HG02588 (cell line): ENCODE measurements at regions not wholly inside any gene's neighbourhood (a gene's known extent, or its start where the extent isn't known, plus 50 kb on each side); places are given as distances from the start of the nearest gene placed in this dataset.

Source experiments
- ATAC-seq: cut with Tn5 transposase; IDR thresholded peaks from one replicate; pipeline ENCODE4 v1.9.1; 2021; ENCODE audit warnings: mild to moderate bottlenecking, moderate library complexity; ENCODE audit not compliant: unreplicated experiment

- ATAC-seq = no peak
Observed at GRCh38 chr5:128667152-128667551, 129.1 kb upstream of the FBN2 start.

GRCh38 chr5:128667751-128668150 is 129.7 kb upstream of the FBN2 start:
- no peak for ATAC-seq

GRCh38 chr5:128668921-128669320 is 130.9 kb upstream of the FBN2 start:
- ATAC-seq = no peak

GRCh38 chr5:128669803-128670202 is 131.8 kb upstream of the FBN2 start:
- no peak for ATAC-seq

DNA sequence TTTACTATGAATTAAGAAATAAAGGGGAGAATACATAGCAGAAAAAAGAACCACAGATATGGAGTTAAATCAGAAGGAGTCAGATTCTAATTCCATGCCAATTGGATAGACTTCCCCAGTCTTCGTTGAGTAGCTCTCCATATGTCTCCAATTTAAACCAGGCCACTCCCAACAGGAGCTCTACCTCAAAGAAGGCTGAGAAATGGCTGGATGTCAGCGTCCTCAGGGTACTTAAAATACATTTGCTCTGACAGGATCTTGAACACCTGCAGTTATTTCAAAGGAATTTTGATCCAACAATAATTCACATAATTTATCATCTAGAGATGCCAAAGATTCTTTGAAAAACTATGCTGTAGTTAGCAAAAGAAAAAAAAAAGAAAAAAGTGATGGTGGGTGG is 133.9 kb upstream of the FBN2 start:
- ATAC-seq = no peak

GRCh38 chr5:128673000-128673399 is 135.0 kb upstream of the FBN2 start:
- ATAC-seq = no peak

GRCh38 chr5:128673411-128673957 is 135.4 kb upstream of the FBN2 start:
- ATAC-seq = no peak

DNA sequence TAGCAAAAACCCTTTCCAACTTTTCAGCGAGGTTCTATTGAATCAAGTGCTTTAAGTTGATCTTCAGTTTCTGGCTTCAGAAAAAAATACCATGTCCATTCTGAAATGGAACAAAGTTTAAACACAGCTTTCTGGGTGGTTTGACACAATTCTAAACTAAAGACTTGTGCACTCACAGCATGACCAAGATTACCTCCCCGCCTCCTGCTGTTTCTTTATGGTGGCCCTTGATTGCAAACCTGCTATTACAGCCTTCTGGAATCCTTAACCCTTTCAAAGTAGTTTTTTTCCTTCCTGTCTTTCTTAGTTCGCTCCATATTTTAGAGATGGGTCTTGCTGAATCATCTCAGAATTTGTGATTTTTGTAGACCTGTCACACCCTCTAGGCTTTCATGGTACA is 135.9 kb upstream of the FBN2 start:
- no peak for ATAC-seq

- ATAC-seq = peak; percentile 89
Observed at GRCh38 chr5:128674837-128675446, 136.9 kb upstream of the FBN2 start.

GRCh38 chr5:128681096-128681495 is 143.1 kb upstream of the FBN2 start:
- ATAC-seq = no peak

DNA sequence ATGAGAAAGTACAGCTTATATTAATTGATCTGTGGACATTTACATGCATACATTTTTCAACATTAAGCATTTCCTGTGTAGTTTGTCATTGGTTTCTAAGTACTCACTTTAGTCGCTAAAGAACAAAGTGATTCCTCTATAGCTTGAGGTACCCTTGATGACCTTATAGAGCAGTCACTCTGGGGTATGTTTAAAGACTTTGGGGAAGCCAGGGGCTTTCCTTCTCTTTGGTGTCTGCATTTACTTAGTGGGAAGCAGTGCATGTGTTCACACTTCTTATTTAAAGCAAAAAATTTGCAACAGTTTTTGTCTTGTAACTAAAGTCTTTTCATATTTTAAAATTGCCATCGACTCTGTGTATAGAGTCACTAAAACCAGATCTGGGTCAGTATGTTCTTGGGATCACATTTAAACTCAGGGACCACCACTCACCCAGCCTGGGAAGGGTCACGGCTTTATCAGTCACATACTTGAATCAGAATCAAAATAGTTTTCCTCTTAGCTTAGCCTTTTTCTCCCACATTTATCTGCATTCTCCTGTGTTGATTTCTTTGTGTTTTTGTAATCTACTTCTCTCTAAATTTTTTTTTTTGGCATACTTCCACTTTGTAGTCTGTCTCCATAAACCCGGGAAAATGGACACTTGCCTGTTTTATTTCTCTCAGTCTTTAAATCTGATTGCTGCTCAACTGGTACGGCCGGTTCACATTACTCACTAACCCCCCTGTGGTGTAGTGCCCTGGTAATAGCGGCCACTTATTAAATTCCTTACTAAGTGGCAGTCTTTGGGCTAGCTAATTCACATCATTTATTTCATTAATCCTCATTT is 143.9 kb upstream of the FBN2 start:
- ATAC-seq = no peak

DNA sequence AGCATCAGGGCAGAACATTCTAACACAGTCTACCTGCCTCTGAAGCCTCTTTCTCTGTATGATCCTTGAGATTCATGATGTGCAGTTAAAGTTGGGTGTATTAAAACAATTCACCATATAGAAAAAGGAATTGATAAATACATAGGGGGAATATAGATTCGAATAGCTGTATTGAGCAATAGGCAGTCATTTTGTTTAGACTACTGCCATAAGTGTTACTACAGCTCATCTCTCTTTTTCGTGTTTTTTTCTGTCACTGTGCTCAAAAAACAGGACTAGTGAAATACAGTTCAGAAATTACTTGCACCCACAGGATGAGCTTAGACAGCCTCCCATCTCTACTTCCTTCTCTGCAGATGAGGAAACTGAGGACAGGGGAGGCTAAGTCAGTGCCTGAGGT is 144.6 kb upstream of the FBN2 start:
- ATAC-seq = no peak

DNA sequence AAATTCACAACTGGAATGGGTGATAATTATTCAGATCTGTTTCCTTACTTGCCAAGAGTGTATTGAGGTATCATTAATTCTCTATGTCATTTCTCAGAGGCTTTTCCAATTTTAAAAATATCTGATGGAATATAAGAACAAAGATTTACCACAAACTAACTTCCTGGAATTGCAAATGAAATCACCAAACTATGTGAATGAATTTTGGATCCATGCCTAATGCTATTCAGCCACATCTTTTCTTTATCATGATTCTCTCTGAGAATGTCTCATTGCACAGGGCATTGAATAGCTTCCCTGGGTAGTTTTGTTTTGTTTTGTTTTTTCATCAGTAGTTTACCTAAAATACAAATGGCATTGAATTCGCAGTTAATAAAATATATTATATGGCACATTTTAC is 146.9 kb upstream of the FBN2 start:
- ATAC-seq = no peak

- no peak for ATAC-seq
Observed at GRCh38 chr5:128687930-128688329, 149.9 kb upstream of the FBN2 start.

DNA sequence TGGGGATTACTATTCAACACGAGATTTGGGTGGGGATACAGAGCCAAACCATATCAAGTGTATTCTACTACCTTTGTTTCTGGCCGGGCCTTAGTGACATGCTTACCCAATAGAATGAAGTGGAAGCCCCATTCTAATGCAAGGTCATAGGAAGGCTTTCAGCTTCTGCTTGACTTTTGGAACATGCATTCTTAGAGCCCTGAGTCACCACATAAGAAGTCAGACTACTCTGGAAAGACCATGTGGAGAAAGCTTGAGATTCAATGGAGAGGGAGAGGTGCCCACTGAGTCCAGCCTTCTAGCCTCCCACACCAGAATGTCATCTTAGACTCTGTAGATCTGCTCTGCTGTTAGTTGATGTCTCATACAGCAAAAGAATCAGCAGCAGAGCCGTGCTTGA is 155.7 kb upstream of the FBN2 start:
- ATAC-seq = no peak

DNA sequence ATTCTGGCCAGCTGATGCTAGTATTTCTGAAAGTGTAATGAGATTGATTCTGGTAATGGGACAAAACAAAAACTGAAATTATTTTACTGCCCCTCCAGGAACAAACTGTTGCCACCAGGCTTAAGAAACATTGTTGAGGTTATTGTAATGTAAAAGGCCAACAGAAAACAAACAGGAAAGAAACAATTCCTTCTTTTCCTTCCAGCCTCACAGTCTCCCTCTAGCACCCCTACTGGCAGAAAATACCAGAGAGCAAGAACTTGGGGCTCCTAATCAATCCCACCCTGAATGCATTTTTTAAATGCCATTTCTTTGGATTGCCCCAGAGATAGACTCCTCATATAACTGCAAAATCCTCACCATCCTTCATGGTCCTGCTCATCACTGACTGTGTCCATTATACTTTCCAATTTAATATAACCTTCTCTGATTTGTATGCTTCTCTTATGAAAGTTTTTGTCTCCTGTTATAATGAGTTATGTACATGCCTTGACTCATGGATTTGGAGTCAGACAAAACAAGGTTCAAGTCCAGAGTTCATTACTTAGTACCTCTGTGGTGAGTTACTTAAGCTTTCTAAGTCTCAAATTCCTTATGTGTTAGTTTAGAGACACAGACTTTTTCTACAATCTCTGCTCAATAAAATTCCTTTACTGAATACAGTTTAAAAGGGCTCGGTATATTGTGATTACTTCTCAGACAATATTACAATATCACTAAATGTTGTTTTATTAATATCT is 157.9 kb upstream of the FBN2 start:
- ATAC-seq = no peak

- ATAC-seq = no peak
Observed at GRCh38 chr5:128701301-128701700, 163.3 kb upstream of the FBN2 start.

GRCh38 chr5:128703322-128703721 is 165.3 kb upstream of the FBN2 start:
- ATAC-seq = no peak

- no peak for ATAC-seq
Observed at GRCh38 chr5:128706269-128706668, 168.2 kb upstream of the FBN2 start.

DNA sequence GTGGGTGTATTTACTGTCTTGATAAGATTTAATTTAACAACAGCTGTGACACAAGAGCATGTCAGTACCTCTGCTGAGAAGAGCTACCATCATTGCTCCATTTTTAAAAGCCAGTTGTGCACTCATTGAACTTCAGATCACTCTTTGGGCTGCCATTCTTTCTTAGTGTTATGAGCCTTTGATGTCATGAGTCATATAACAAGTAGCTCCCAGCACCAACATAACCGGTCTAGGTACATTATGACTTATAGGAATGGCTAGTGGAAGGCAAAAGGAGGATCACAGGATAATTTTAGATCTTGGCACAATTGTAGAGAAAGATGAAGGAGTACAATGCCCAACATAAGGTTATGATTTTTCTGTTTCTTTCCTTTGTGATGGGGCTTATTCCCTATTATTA is 170.8 kb upstream of the FBN2 start:
- ATAC-seq = no peak

GRCh38 chr5:128711216-128711615 is 173.2 kb upstream of the FBN2 start:
- no peak for ATAC-seq

DNA sequence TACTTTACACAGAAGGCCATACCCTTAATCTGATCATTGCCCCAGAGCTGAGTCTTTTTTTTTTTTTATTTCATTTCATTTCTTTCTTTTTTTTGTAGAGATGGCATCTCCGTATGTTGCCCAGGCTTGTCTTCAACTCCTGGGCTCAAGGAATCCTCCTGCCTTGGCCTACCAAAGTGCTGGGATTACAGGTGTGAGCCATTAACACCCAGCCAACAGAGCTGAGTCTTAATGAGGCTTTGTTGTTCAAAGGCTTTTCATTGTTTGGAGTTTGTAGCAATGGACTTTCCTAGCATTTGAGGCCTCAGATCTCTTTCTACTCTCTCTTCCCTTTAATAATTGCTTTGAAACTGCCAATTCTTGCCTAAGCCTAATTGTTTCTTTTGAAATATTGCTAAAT is 176.5 kb upstream of the FBN2 start:
- no peak for ATAC-seq
